Panc1 (cell line): ENCODE measurements at regions not wholly inside any gene's neighbourhood (a gene's known extent, or its start where the extent isn't known, plus 50 kb on each side); places are given as distances from the start of the nearest gene placed in this dataset.

Source experiments
- ATAC-seq: fragments of 200-7000 bp; cut with Tn5 transposase; 2 replicates; pipeline ENCODE4 v1.9.1; 2020; ENCODE audit warnings: mild to moderate bottlenecking, moderate library complexity
- BruUV-seq: library from RNA; stranded (reverse); fragments of 400-500 nt; replicated peaks from 2 replicates; lab custom pipeline; 2021; lab: Mats Ljungman, UMichigan
- CTCF ChIA-PET: fragments of 300-600 bp; sonication (Branson Sonifier 250); formaldehyde crosslinking; loops from one replicate; lab custom pipeline; 2022; ENCODE audit warnings: antibody characterized with exemption; lab: Charles Lee
- POLR2A ChIA-PET: fragments of 300-600 bp; sonication (Branson Sonifier 250); formaldehyde crosslinking; loops from one replicate; lab custom pipeline; 2022; ENCODE audit warnings: antibody characterized with exemption; lab: Charles Lee
- DNase-seq: peaks from one replicate; pipeline ENCODE4 v3.0.0-alpha.2; 2010; ENCODE audit warnings: low read depth, low spot score
- H3K27ac ChIP-seq: 2 replicates; pipeline ENCODE4 v1.5.1; 2011; ENCODE audit warnings: mild to moderate bottlenecking, low read length, inconsistent platforms
- H3K27me3 ChIP-seq: fragments of 200-500 bp; sonication (Bioruptor generic); 2 replicates; pipeline ENCODE4 v1.6.0; 2014; ENCODE audit warnings: low read length, inconsistent platforms; ENCODE audit not compliant: control insufficient read depth, insufficient read depth
- H3K36me3 ChIP-seq: fragments of 200-500 bp; sonication (Bioruptor generic); 2 replicates; pipeline ENCODE4 v1.5.1; 2014; ENCODE audit warnings: inconsistent platforms, mild to moderate bottlenecking, low read length, moderate library complexity; ENCODE audit not compliant: control insufficient read depth, insufficient read depth
- H3K4me1 ChIP-seq: 2 replicates; pipeline ENCODE4 v1.5.1; 2011; ENCODE audit warnings: inconsistent platforms, mild to moderate bottlenecking, low read length, moderate library complexity; ENCODE audit not compliant: control insufficient read depth, insufficient read depth
- H3K4me3 ChIP-seq, 2 experiments: 2 replicates each; pipeline ENCODE4 v1.5.1; 2011 to 2012; ENCODE audit warnings: low read depth in 2 of 2, low read length in 2 of 2, mild to moderate bottlenecking in 2 of 2, inconsistent platforms in 1 of 2, moderate library complexity in 1 of 2
- H3K9me3 ChIP-seq: fragments of 200-500 bp; sonication (Bioruptor generic); 2 replicates; pipeline ENCODE4 v1.5.1; 2014; ENCODE audit warnings: low read depth, mild to moderate bottlenecking, inconsistent platforms, low read length, moderate library complexity; ENCODE audit not compliant: control insufficient read depth, insufficient read depth
- POLR2AphosphoS5 ChIP-seq: IDR thresholded peaks from 2 replicates; pipeline ENCODE4 v1.6.1; 2012; ENCODE audit warnings: mild to moderate bottlenecking, low read depth, low read length, moderate library complexity
- SIN3A ChIP-seq: IDR thresholded peaks from 2 replicates; pipeline ENCODE4 v1.6.1; 2012; ENCODE audit warnings: low read depth, mild to moderate bottlenecking, low read length, moderate library complexity, borderline replicate concordance; ENCODE audit not compliant: insufficient read depth
- TCF7L2 ChIP-seq: IDR thresholded peaks from 2 replicates; pipeline ENCODE4 v1.6.1; 2011; ENCODE audit warnings: mild to moderate bottlenecking, low read depth, low read length, inconsistent platforms
- in situ Hi-C: cut with HindIII; loops from 2 replicates; pipeline ENCODE4 v1.10.0; 2016; ENCODE audit warnings: low sequenced_read_pairs, low pct_unique_long_range_greater_than_20kb
- intact Hi-C: fragments of 100-400 bp; cut with micrococcal nuclease; formaldehyde crosslinking; loops from one replicate; pipeline ENCODE4 v1.10.0; 2022; ENCODE audit not compliant: unreplicated experiment
- TF ChIP-seq, protein P1 (sequence below): fragments of 450-650 bp; IDR thresholded peaks from 2 replicates; pipeline ENCODE4 v1.5.1; 2017; ENCODE audit warnings: mild to moderate bottlenecking
- TF ChIP-seq, protein P2 (sequence below), 2 experiments: IDR thresholded peaks; 2 replicates each; pipeline ENCODE4 v1.6.1; 2011 to 2012; ENCODE audit warnings: low read depth in 2 of 2, control low read depth in 1 of 2, low read length in 1 of 2, mild to moderate bottlenecking in 1 of 2, moderate library complexity in 1 of 2; ENCODE audit not compliant: insufficient read depth in 1 of 2

DNA sequence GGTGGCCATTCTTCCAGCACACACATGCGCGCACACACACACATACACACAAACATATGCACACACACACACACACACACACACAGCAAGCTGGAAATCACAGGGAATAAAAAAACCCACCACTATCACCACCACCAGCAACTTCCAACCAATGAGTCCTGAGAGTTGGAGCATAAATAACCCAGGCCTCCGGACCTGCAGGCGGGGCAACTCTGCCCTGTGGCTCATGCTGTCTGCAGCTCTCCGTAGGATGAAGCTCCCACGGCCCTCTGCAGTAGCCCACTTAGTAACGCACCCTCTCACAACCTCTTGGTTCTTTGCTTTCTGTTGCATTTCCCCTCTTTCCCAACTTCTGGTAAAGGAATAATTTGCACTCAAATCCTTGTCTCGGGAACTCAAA is 275.2 kb downstream of the PREX1 start:
- intact Hi-C loops (no loop called here), in situ Hi-C loops (no loop called here)
- DNase-seq (no peak), ATAC-seq (no peak)
- no peak overlapping the region for H3K4me3 ChIP-seq
- POLR2A ChIA-PET: no interaction called here
- no peaks in the 10 kb centered on the region for H3K9me3 ChIP-seq
- H3K36me3 ChIP-seq: no peaks in the 10 kb centered on the region
- no peaks in the 10 kb centered on the region for H3K4me1 ChIP-seq
- H3K27ac ChIP-seq: no peak overlapping the region
- no TSS peak for BruUV-seq
- CTCF ChIA-PET: no interaction called here
- peaks cover 3% of the 10 kb centered on the region; the same call in 1 of the 2 replicates for H3K27me3 ChIP-seq
- TF ChIP-seq, protein P1, sequence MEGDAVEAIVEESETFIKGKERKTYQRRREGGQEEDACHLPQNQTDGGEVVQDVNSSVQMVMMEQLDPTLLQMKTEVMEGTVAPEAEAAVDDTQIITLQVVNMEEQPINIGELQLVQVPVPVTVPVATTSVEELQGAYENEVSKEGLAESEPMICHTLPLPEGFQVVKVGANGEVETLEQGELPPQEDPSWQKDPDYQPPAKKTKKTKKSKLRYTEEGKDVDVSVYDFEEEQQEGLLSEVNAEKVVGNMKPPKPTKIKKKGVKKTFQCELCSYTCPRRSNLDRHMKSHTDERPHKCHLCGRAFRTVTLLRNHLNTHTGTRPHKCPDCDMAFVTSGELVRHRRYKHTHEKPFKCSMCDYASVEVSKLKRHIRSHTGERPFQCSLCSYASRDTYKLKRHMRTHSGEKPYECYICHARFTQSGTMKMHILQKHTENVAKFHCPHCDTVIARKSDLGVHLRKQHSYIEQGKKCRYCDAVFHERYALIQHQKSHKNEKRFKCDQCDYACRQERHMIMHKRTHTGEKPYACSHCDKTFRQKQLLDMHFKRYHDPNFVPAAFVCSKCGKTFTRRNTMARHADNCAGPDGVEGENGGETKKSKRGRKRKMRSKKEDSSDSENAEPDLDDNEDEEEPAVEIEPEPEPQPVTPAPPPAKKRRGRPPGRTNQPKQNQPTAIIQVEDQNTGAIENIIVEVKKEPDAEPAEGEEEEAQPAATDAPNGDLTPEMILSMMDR: no peak
- TF ChIP-seq POLR2AphosphoS5 (no peak), TCF7L2 (no peak), SIN3A (no peak)
- TF ChIP-seq, protein P2, sequence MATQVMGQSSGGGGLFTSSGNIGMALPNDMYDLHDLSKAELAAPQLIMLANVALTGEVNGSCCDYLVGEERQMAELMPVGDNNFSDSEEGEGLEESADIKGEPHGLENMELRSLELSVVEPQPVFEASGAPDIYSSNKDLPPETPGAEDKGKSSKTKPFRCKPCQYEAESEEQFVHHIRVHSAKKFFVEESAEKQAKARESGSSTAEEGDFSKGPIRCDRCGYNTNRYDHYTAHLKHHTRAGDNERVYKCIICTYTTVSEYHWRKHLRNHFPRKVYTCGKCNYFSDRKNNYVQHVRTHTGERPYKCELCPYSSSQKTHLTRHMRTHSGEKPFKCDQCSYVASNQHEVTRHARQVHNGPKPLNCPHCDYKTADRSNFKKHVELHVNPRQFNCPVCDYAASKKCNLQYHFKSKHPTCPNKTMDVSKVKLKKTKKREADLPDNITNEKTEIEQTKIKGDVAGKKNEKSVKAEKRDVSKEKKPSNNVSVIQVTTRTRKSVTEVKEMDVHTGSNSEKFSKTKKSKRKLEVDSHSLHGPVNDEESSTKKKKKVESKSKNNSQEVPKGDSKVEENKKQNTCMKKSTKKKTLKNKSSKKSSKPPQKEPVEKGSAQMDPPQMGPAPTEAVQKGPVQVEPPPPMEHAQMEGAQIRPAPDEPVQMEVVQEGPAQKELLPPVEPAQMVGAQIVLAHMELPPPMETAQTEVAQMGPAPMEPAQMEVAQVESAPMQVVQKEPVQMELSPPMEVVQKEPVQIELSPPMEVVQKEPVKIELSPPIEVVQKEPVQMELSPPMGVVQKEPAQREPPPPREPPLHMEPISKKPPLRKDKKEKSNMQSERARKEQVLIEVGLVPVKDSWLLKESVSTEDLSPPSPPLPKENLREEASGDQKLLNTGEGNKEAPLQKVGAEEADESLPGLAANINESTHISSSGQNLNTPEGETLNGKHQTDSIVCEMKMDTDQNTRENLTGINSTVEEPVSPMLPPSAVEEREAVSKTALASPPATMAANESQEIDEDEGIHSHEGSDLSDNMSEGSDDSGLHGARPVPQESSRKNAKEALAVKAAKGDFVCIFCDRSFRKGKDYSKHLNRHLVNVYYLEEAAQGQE (IDR thresholded peaks at IDR 0.05; ENCODE audit: insufficient read depth in 1 of 2, low read depth in 2 of 2, low read length in 1 of 2): no peak

DNA sequence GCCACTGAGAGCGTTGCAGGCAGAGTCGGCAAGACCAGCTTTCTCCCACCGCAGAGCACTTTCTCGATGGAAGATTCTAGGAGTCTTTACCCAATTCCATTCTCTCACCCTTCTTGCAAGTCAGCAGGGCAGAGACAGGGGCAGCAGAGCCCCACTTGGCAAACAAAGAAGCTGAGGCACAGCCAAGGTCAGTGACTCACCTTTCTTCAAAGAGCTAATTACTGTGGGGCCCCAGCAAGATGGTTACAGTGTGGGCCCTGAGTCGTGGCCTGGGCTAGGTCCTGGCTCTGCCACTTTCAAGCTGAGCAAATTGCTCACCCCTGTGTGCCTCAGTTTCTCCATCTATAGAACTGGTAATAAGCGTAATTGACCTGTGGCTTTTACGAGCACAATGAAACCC is 277.0 kb downstream of the PREX1 start:
- H3K27ac ChIP-seq: no peak overlapping the region
- no peak overlapping the region for H3K4me3 ChIP-seq
- in situ Hi-C loops (no loop called here), intact Hi-C loops (no loop called here)
- no peaks in the 10 kb centered on the region for H3K4me1 ChIP-seq
- TF ChIP-seq SIN3A: no peak
- no peak for TF ChIP-seq TCF7L2
- TF ChIP-seq, protein P2 (IDR thresholded peaks at IDR 0.05; ENCODE audit: insufficient read depth in 1 of 2, low read depth in 2 of 2, low read length in 1 of 2): no peak
- TF ChIP-seq, protein P1: no peak
- TF ChIP-seq POLR2AphosphoS5: no peak
- no peak for DNase-seq
- no peaks in the 10 kb centered on the region for H3K36me3 ChIP-seq
- ChIA-PET POLR2A (no interaction called here), CTCF (no interaction called here)
- no TSS peak for BruUV-seq
- no peak for ATAC-seq
- H3K27me3 ChIP-seq: peaks cover 3% of the 10 kb centered on the region; the same call in 1 of the 2 replicates
- H3K9me3 ChIP-seq: no peaks in the 10 kb centered on the region
